ENCODE measurements at regions not wholly inside any gene's neighbourhood (a gene's known extent, or its start where the extent isn't known, plus 50 kb on each side); places are given as distances from the start of the nearest gene placed in this dataset.

DNA sequence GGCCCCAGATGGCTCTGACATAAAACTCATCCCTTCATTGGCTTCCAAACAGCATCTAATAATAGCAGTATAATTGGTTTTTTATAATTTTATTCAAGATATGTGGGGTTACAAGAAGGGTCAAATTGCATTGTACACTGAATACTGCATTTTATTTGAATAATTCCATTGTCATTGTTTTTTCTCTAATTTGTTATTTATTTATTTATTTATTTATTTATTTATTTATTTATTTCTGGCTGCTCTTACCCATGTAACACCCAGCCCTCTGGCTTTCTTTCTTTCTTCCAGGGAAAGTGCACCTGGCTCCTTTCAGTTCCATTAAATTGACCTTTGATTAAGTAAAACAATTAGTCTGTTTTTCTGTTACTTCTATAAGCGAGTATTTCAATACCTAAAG is 210.1 kb downstream of the CDH9 start:
- DNase-seq: no peak

- no peak for DNase-seq
Observed at GRCh38 chr5:26813235-26813634, 225.2 kb downstream of the CDH9 start.

GRCh38 chr5:26812714-26813113 is 225.7 kb downstream of the CDH9 start:
- DNase-seq: no peak

GRCh38 chr5:26807231-26808199 is 230.9 kb downstream of the CDH9 start:
- no peak for DNase-seq

DNA sequence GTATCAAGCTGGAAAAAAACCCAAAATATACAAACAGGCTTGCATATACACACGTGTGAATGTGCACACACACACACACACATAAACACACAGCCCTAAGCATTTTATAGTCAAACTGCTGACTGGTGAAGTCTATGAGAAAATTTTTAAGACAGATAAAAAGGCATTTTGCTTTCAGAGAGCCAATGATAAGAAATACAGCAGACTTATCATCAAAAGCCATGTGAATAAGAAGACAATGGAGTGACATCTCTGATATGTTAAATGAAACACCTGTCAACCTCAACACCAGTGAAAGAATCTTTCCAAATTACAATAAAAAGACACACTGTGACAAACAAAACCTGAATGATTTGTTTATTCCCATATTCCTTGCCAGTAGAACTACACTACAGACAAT is 233.3 kb downstream of the CDH9 start:
- DNase-seq: no peak

DNA sequence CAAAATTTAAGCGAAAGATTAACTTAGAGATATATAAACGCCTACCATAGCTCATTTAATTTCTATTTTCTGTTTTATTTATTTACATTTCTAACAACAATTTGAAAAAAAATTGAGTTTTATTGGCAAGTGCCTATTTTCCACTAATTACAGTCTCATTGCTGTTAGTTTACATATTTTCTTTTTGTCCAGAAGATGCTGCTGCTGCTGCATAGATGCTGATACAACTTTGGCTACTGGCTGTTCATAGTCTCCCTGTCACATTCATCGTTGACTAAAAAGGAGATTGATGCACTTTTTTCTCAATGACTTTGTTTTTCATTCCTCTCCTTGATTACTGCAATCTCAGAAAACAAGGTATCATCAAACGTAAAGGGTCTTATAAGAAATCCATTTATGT is 235.4 kb downstream of the CDH9 start:
- DNase-seq: no peak

GRCh38 chr5:26791433-26791832 is 247.0 kb downstream of the CDH9 start:
- DNase-seq: no peak

- no peak for DNase-seq
Observed at GRCh38 chr5:26791021-26791420, 247.4 kb downstream of the CDH9 start.

- DNase-seq: peak; percentile 11
Observed at GRCh38 chr5:26763215-26763614, 275.2 kb downstream of the CDH9 start.

DNA sequence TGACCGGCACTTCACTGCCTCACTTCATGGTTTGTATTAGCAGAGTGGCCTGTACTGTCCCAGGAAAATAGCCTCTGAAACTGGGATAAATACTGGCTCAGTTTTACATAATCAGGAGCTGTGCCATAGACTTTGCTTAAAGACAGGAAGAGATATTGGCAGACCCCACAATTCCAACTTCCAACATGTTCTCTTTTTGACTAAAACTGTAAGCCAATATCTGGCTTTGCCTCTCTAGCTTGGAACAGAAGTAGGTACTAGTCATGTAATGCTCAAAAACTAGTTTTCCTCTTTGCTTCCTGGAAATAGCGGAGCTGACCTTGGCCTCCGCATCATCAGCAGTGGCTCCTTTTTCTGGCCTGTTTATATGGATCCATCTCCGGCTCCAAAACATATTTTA is 276.9 kb downstream of the CDH9 start:
- DNase-seq: peak; percentile 10

GRCh38 chr5:26761045-26761444 is 277.3 kb downstream of the CDH9 start:
- DNase-seq: peak; percentile 63

- DNase-seq: no peak
Observed at GRCh38 chr5:26757941-26758340, 280.4 kb downstream of the CDH9 start.

DNA sequence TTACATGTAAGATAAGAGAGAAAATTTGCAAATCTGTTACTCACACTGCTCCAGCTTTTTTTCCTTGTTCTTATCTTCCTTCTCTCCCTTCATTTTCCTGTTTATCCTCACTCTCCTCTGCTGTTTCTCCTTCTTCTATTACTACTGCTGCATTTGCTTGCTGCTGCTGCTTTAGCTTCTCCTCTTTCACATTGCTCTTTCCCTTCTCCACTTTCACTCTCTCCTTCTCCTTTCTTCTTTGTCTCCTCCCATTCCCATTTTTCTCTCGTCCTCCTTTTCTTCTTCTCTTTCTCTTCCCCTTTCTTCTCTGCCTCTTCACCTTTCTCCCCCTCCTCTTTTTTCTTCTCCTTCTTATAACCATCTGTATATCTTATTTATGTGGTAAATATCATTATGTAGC is 288.6 kb downstream of the CDH9 start:
- DNase-seq: no peak

- DNase-seq: no peak
Observed at GRCh38 chr5:26740182-26740581, 298.2 kb downstream of the CDH9 start.

DNA sequence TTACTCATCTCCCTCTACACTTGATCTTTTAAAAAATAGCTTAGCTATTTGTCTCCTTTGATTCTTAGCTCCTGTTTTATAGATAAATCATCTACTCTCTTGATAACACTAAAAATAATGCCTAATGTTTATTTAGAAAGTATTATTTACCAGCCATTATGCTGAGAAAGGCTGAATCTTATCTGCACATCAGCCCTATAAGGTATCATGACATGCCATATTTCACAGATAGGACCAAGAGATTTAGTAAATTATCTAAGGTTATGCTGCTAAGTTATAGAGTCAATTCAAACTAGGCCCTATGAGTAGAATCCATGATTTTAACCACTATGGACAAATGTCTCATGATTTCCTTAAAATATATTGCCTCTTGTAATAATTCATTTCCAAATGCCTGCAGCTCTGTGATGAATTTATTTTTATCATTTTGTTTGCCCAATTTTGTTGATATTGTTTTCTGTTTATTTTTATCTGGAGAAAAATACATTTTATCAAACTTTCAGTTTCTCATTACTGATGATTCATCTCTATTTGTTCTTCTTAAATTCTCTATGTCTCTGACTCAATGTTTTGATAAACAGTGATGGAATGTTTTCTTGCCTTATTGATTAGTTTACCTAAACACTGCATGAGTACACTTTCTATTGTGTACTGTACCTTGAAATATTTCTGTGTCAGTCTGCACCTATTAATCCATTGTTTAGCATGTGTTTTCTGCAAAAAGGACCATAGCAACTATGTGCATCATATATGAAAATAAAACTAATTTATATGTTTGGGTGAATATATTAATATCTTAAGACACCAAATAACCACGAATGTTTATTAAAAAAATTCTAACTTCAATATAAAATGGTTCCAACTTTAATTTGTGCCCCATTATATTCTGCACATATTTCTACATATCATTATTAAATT is 300.8 kb downstream of the CDH9 start:
- DNase-seq: no peak

GRCh38 chr5:26727916-26728315 is 310.5 kb downstream of the CDH9 start:
- no peak for DNase-seq

DNA sequence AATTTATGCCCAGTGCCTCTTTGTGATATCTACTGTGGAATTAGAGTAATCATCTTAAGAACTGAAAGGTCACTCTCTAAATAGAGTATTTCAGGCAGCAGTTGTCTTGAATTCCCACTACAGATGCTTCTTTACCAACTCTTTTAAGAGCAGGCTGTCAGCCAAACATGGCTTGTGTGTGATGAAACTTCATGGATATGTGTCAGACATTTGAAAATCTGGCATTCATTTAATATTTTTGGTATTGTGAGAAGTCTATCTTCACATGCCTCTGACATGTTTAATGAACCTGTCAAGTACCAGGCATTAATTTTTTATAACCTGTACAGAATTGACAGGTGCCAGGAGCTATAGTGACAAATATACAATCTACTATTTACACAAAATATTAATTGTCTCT is 318.6 kb downstream of the CDH9 start:
- DNase-seq: no peak

- DNase-seq: peak; percentile 11
Observed at GRCh38 chr5:26700759-26701384, 337.5 kb downstream of the CDH9 start.

DNA sequence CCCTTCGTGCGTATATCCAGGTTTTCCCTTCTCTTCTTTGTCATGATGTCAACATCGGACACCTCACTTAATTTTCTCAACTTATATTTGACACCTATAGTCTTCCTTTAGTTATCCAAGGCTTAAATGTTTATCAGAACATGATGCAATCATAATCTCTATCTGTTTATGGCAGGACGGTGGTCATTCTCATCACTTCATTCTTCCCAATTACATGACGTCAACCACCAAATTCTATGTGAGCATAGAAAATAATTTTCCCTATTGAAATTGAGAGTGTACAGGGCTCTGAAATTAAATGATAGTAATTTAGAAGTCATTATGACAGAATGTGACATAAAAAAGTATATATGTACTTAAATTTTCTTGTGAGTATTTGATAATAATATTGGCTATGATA is 345.4 kb downstream of the CDH9 start:
- DNase-seq: no peak

DNA sequence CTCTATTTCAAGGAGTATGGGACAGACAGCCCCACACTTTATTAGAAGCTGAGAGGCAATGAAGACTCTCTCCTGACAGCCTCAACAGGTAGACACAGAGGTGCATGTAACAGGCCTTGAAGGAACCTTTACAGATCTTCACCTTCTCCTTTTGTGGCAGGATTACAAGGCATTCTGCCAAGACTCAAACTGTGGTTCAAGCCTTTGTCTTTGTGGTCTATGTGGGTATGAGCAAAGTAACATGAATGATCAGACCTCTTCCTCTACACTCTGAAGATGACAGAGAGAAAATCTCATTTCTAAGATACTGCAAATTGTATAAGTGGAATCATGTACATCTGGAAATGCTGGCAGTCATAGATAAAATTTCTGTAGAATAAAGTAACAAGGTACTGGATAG is 346.9 kb downstream of the CDH9 start:
- no peak for DNase-seq

- no peak for DNase-seq
Observed at GRCh38 chr5:26690511-26690910, 347.9 kb downstream of the CDH9 start.

- no peak for DNase-seq
Observed at GRCh38 chr5:26681861-26682260, 356.5 kb downstream of the CDH9 start.

DNA sequence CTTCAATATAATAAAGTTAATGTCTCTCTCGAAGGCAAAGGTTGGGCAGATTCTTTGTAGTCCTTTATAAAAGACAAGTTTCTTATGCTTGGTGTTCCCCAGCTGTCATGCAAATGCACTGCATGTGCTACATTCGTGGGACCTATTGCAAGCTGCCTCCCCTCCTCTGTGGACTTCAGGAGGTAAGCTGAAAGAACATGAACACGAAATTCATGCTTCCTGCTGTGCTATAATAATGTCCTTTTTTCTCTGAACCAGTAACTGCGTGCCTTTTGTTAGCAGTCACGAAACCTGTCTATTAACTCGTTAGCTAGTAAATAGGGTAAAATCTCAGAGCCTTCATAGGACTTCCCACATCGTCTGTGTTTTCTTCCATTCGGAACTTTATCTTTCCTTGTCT is 363.5 kb downstream of the CDH9 start:
- no peak for DNase-seq

Data from tongue (tissue), 1 donor.